ENCODE measurements at regions not wholly inside any gene's neighbourhood (a gene's known extent, or its start where the extent isn't known, plus 50 kb on each side); places are given as distances from the start of the nearest gene placed in this dataset.

GRCh38 chr22:22037740-22038139 is 55.2 kb upstream of the TOP3B start:
- no peak overlapping the region for H3K23ac ChIP-seq (ENCODE audit: low read length)
- no peak overlapping the region for H3K18ac ChIP-seq (ENCODE audit: low read length)
- H2BK5ac ChIP-seq (ENCODE audit: low read length), result no peak overlapping the region
- no peak overlapping the region for H3K27ac ChIP-seq (ENCODE audit: low read depth, low read length)
- no CpG with 5 or more reads among the region's 1 CpG for WGBS (ENCODE audit: extremely low coverage, insufficient coverage, low lambda C conversion rate)
- no peak overlapping the region for H3K4me2 ChIP-seq (ENCODE audit: low read length)
- H3K27me3 ChIP-seq (ENCODE audit: insufficient read depth, low read length, poor library complexity), result no peaks in the 10 kb centered on the region
- no peak overlapping the region for H3K56ac ChIP-seq (ENCODE audit: low read length)
- H3K4me1 ChIP-seq (ENCODE audit: control insufficient read depth, low read depth, low read length), result no peaks in the 10 kb centered on the region
- H4K8ac ChIP-seq (ENCODE audit: low read depth, low read length), result no peak overlapping the region
- no peaks in the 10 kb centered on the region for H3K36me3 ChIP-seq (ENCODE audit: control insufficient read depth, insufficient read depth, low read length)
- no peak overlapping the region for H2BK15ac ChIP-seq (replicated peaks; ENCODE audit: low read depth)
- DNase-seq, result no peak
- H3K4me3 ChIP-seq (ENCODE audit: low read length), result no peak overlapping the region
- H3K4ac ChIP-seq (ENCODE audit: low read depth, low read length), result no peak overlapping the region
- no peaks in the 10 kb centered on the region for H3K79me2 ChIP-seq (ENCODE audit: control insufficient read depth, insufficient read depth, low read length)
- H4K5ac ChIP-seq (ENCODE audit: low read length), result no peak overlapping the region
- H2AK5ac ChIP-seq (ENCODE audit: low read length), result no peak overlapping the region
- no peaks in the 10 kb centered on the region for H3K79me1 ChIP-seq (ENCODE audit: low read length)
- H2BK120ac ChIP-seq (ENCODE audit: low read depth, low read length), result no peak overlapping the region
- H3K9ac ChIP-seq (ENCODE audit: low read length), result no peak overlapping the region

GRCh38 chr22:22037229-22037628 is 54.6 kb upstream of the TOP3B start:
- Histone ChIP-seq H3K79me2 (ENCODE audit: control insufficient read depth, insufficient read depth, low read length) (no peaks in the 10 kb centered on the region), H3K4ac (ENCODE audit: low read depth, low read length) (no peak overlapping the region), H3K27me3 (ENCODE audit: insufficient read depth, low read length, poor library complexity) (no peaks in the 10 kb centered on the region), H4K8ac (ENCODE audit: low read depth, low read length) (no peak overlapping the region), H3K56ac (ENCODE audit: low read length) (no peak overlapping the region), H2BK120ac (ENCODE audit: low read depth, low read length) (no peak overlapping the region), H3K27ac (ENCODE audit: low read depth, low read length) (no peak overlapping the region), H3K79me1 (ENCODE audit: low read length) (no peaks in the 10 kb centered on the region), H2AK5ac (ENCODE audit: low read length) (no peak overlapping the region), H3K23ac (ENCODE audit: low read length) (no peak overlapping the region), H3K36me3 (ENCODE audit: control insufficient read depth, insufficient read depth, low read length) (no peaks in the 10 kb centered on the region), H2BK15ac (replicated peaks; ENCODE audit: low read depth) (no peak overlapping the region), H3K4me2 (ENCODE audit: low read length) (no peak overlapping the region), H3K4me3 (ENCODE audit: low read length) (no peak overlapping the region), H4K5ac (ENCODE audit: low read length) (no peak overlapping the region), H2BK5ac (ENCODE audit: low read length) (no peak overlapping the region), H3K4me1 (ENCODE audit: control insufficient read depth, low read depth, low read length) (no peaks in the 10 kb centered on the region), H3K18ac (ENCODE audit: low read length) (no peak overlapping the region), H3K9ac (ENCODE audit: low read length) (no peak overlapping the region)
- no peak for DNase-seq

- H4K8ac ChIP-seq (ENCODE audit: low read depth, low read length), result no peak overlapping the region
- no peak overlapping the region for H3K18ac ChIP-seq (ENCODE audit: low read length)
- no peak overlapping the region for H3K9ac ChIP-seq (ENCODE audit: low read length)
- H2BK15ac ChIP-seq (replicated peaks; ENCODE audit: low read depth), result no peak overlapping the region
- H2AK5ac ChIP-seq (ENCODE audit: low read length), result no peak overlapping the region
- no peak overlapping the region for H3K4me3 ChIP-seq (ENCODE audit: low read length)
- no CpG with 5 or more reads among the region's 3 CpGs for WGBS (ENCODE audit: extremely low coverage, insufficient coverage, low lambda C conversion rate)
- H3K27me3 ChIP-seq (ENCODE audit: insufficient read depth, low read length, poor library complexity), result no peaks in the 10 kb centered on the region
- no peak overlapping the region for H3K23ac ChIP-seq (ENCODE audit: low read length)
- no peak overlapping the region for H2BK120ac ChIP-seq (ENCODE audit: low read depth, low read length)
- no peaks in the 10 kb centered on the region for H3K36me3 ChIP-seq (ENCODE audit: control insufficient read depth, insufficient read depth, low read length)
- no peak overlapping the region for H3K56ac ChIP-seq (ENCODE audit: low read length)
- no peaks in the 10 kb centered on the region for H3K79me1 ChIP-seq (ENCODE audit: low read length)
- DNase-seq, result no peak
- H2BK5ac ChIP-seq (ENCODE audit: low read length), result no peak overlapping the region
- H3K4me1 ChIP-seq (ENCODE audit: control insufficient read depth, low read depth, low read length), result no peaks in the 10 kb centered on the region
- no peak overlapping the region for H3K4me2 ChIP-seq (ENCODE audit: low read length)
- H3K79me2 ChIP-seq (ENCODE audit: control insufficient read depth, insufficient read depth, low read length), result no peaks in the 10 kb centered on the region
- no peak overlapping the region for H3K4ac ChIP-seq (ENCODE audit: low read depth, low read length)
- no peak overlapping the region for H4K5ac ChIP-seq (ENCODE audit: low read length)
- H3K27ac ChIP-seq (ENCODE audit: low read depth, low read length), result no peak overlapping the region
These were observed 54.0 kb upstream of the TOP3B start for GRCh38 chr22:22036588-22036987.

GRCh38 chr22:22035771-22036314 is 53.3 kb upstream of the TOP3B start:
- Histone ChIP-seq H2BK120ac (ENCODE audit: low read depth, low read length) (no peak overlapping the region), H2AK5ac (ENCODE audit: low read length) (no peak overlapping the region), H3K79me1 (ENCODE audit: low read length) (no peaks in the 10 kb centered on the region), H3K27me3 (ENCODE audit: insufficient read depth, low read length, poor library complexity) (no peaks in the 10 kb centered on the region), H3K9ac (ENCODE audit: low read length) (no peak overlapping the region), H3K4me3 (ENCODE audit: low read length) (no peak overlapping the region), H2BK5ac (ENCODE audit: low read length) (no peak overlapping the region), H3K56ac (ENCODE audit: low read length) (no peak overlapping the region), H2BK15ac (replicated peaks; ENCODE audit: low read depth) (no peak overlapping the region), H3K4ac (ENCODE audit: low read depth, low read length) (no peak overlapping the region), H4K5ac (ENCODE audit: low read length) (no peak overlapping the region), H3K4me1 (ENCODE audit: control insufficient read depth, low read depth, low read length) (no peaks in the 10 kb centered on the region), H3K27ac (ENCODE audit: low read depth, low read length) (no peak overlapping the region), H4K8ac (ENCODE audit: low read depth, low read length) (no peak overlapping the region), H3K23ac (ENCODE audit: low read length) (no peak overlapping the region), H3K36me3 (ENCODE audit: control insufficient read depth, insufficient read depth, low read length) (no peaks in the 10 kb centered on the region), H3K4me2 (ENCODE audit: low read length) (no peak overlapping the region), H3K18ac (ENCODE audit: low read length) (no peak overlapping the region), H3K79me2 (ENCODE audit: control insufficient read depth, insufficient read depth, low read length) (no peaks in the 10 kb centered on the region)
- no CpG with 5 or more reads among the region's 4 CpGs for WGBS (ENCODE audit: extremely low coverage, insufficient coverage, low lambda C conversion rate)
- no peak for DNase-seq

GRCh38 chr22:22035203-22035602 is 52.6 kb upstream of the TOP3B start:
- no peak for DNase-seq
- no peak overlapping the region for H2BK120ac ChIP-seq (ENCODE audit: low read depth, low read length)
- no peak overlapping the region for H3K23ac ChIP-seq (ENCODE audit: low read length)
- no peaks in the 10 kb centered on the region for H3K27me3 ChIP-seq (ENCODE audit: insufficient read depth, low read length, poor library complexity)
- H3K9ac ChIP-seq (ENCODE audit: low read length), result no peak overlapping the region
- H3K27ac ChIP-seq (ENCODE audit: low read depth, low read length), result no peak overlapping the region
- H3K4me3 ChIP-seq (ENCODE audit: low read length), result no peak overlapping the region
- H4K5ac ChIP-seq (ENCODE audit: low read length), result no peak overlapping the region
- no peak overlapping the region for H3K56ac ChIP-seq (ENCODE audit: low read length)
- no peaks in the 10 kb centered on the region for H3K79me1 ChIP-seq (ENCODE audit: low read length)
- H2BK15ac ChIP-seq (replicated peaks; ENCODE audit: low read depth), result no peak overlapping the region
- no peak overlapping the region for H3K4me2 ChIP-seq (ENCODE audit: low read length)
- no peaks in the 10 kb centered on the region for H3K36me3 ChIP-seq (ENCODE audit: control insufficient read depth, insufficient read depth, low read length)
- no peak overlapping the region for H2BK5ac ChIP-seq (ENCODE audit: low read length)
- H4K8ac ChIP-seq (ENCODE audit: low read depth, low read length), result no peak overlapping the region
- no peak overlapping the region for H3K4ac ChIP-seq (ENCODE audit: low read depth, low read length)
- H3K4me1 ChIP-seq (ENCODE audit: control insufficient read depth, low read depth, low read length), result no peaks in the 10 kb centered on the region
- no peak overlapping the region for H3K18ac ChIP-seq (ENCODE audit: low read length)
- no peaks in the 10 kb centered on the region for H3K79me2 ChIP-seq (ENCODE audit: control insufficient read depth, insufficient read depth, low read length)
- H2AK5ac ChIP-seq (ENCODE audit: low read length), result no peak overlapping the region

- no peak overlapping the region for H4K5ac ChIP-seq (ENCODE audit: low read length)
- H2BK15ac ChIP-seq (replicated peaks; ENCODE audit: low read depth), result no peak overlapping the region
- no peak overlapping the region for H2BK5ac ChIP-seq (ENCODE audit: low read length)
- H3K4me2 ChIP-seq (ENCODE audit: low read length), result no peak overlapping the region
- no peak overlapping the region for H4K8ac ChIP-seq (ENCODE audit: low read depth, low read length)
- DNase-seq, result no peak
- no peak overlapping the region for H3K56ac ChIP-seq (ENCODE audit: low read length)
- no peaks in the 10 kb centered on the region for H3K79me2 ChIP-seq (ENCODE audit: control insufficient read depth, insufficient read depth, low read length)
- no CpG with 5 or more reads among the region's 3 CpGs for WGBS (ENCODE audit: extremely low coverage, insufficient coverage, low lambda C conversion rate)
- no peaks in the 10 kb centered on the region for H3K36me3 ChIP-seq (ENCODE audit: control insufficient read depth, insufficient read depth, low read length)
- no peak overlapping the region for H3K23ac ChIP-seq (ENCODE audit: low read length)
- H2BK120ac ChIP-seq (ENCODE audit: low read depth, low read length), result no peak overlapping the region
- H2AK5ac ChIP-seq (ENCODE audit: low read length), result no peak overlapping the region
- no peak overlapping the region for H3K18ac ChIP-seq (ENCODE audit: low read length)
- no peak overlapping the region for H3K27ac ChIP-seq (ENCODE audit: low read depth, low read length)
- no peak overlapping the region for H3K4ac ChIP-seq (ENCODE audit: low read depth, low read length)
- H3K4me1 ChIP-seq (ENCODE audit: control insufficient read depth, low read depth, low read length), result no peaks in the 10 kb centered on the region
- H3K79me1 ChIP-seq (ENCODE audit: low read length), result no peaks in the 10 kb centered on the region
- no peak overlapping the region for H3K9ac ChIP-seq (ENCODE audit: low read length)
- H3K27me3 ChIP-seq (ENCODE audit: insufficient read depth, low read length, poor library complexity), result no peaks in the 10 kb centered on the region
- no peak overlapping the region for H3K4me3 ChIP-seq (ENCODE audit: low read length)
These were observed 52.0 kb upstream of the TOP3B start for GRCh38 chr22:22034469-22035132.
